HG03558 (cell line): ENCODE measurements at regions not wholly inside any gene's neighbourhood (a gene's known extent, or its start where the extent isn't known, plus 50 kb on each side); places are given as distances from the start of the nearest gene placed in this dataset.
"Not testable (repeated sequence)": the region's sequence is repeated elsewhere in the genome, so short reads cannot be mapped to it uniquely, and the experiment has no call there.

Experiments used
- ATAC-seq: cut with Tn5 transposase; IDR thresholded peaks from one replicate; pipeline ENCODE4 v1.9.1; 2021; ENCODE audit warnings: moderate number of reproducible peaks; ENCODE audit not compliant: unreplicated experiment; ENCODE audit errors: extremely low read depth

DNA sequence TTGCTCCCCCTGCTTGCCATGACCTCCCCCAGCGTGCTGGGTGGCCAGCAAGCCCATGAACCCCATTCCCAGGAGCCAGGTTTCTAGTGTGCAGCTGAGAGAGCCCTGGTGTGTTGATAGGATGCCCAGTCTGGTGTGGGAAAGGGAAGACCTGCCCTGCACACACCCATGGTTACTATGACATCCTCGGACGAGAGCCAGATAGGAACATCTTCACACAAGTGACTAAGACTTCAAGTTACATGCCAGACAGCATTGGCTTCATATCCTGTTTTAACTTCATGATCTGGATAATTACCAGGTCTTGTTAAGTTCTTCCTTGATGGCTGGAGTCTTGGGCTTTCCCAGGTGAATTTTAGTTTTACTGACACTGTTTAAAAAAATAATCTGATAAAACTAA lies 196.6 kb upstream of the EGLN3 start:
- ATAC-seq: no peak

DNA sequence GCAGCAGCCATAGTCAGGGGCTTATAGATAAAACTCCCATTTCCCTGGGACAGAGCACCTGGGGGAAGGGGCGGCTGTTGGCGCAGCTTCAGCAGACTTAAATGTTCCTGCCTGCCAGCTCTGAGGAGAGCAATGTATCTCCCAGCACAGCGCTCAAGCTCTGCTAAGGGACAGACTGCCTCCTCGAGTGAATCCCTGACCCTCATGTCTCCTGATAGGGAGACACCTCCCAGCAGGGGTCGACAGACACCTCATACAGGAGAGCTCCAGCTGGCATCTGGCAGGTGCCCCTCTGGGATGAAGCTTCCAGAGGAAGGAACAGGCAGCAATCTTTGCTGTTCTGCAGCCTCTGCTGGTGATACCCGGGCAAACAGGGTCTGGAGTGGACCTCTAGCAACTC lies 189.3 kb upstream of the EGLN3 start:
- ATAC-seq: not testable (repeated sequence)

DNA sequence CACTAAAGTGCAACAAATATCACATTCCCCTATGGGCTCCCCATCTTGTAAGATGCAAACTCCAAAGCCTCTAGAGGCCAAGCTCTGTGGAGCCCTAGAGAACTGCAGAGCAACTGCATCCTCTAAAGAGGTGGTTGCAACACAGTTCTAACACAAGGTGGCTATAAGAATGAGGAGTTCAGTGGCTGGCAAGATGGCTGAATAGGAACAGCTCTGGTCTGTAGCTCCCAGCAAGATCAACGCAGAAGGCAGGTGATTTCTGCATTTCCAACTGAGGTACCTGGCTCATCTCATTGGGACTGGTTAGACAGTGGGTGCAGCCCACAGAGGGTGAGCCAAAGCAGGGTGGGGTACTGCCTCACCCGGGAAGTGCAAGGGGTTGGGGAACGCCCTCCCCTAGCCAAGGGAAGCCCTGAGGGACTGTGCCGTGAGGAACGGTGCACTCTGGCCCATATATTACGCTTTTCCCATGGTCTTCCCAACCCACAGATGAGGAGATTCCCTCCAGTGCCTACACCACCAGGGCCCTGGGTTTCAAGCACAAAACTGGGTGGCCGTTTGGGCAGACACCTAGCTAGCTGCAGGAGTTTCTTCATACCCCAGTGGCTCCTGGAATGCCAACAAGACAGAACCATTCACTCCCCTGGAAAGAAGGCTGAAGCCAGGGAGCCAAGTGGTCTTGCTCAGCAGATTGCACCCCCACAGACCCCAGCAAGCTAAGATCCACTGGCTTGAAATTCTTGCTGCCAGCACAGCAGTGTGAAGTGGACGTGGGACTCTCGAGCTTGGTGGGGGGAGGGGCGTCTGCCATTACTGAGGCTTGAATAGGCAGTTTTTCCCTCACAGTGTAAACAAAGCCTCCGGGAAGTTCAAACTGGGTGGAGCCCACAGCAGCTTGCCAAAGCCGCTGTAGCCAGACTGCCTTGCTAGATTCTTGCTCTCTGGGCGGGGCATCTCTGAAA lies 188.6 kb upstream of the EGLN3 start:
- not testable (repeated sequence) for ATAC-seq

DNA sequence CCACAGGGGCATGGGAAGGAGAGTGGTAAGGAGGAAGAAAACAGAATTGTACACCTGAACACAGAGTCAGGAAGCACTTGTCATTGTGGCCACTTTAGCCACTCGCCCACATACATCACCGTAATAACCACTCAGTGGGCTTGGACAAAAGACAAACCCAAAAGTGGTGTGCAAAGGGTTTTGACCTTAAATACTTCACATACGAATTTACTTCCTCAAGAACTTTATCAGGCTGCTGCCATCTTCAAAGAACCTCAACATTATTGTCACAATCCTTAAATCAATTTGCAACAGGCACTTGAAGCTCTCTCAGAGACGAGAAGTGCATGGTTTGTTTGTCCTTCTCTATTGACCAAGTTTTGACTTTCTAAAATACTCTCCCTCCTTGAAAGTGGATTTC lies 187.3 kb upstream of the EGLN3 start:
- ATAC-seq: no peak

DNA sequence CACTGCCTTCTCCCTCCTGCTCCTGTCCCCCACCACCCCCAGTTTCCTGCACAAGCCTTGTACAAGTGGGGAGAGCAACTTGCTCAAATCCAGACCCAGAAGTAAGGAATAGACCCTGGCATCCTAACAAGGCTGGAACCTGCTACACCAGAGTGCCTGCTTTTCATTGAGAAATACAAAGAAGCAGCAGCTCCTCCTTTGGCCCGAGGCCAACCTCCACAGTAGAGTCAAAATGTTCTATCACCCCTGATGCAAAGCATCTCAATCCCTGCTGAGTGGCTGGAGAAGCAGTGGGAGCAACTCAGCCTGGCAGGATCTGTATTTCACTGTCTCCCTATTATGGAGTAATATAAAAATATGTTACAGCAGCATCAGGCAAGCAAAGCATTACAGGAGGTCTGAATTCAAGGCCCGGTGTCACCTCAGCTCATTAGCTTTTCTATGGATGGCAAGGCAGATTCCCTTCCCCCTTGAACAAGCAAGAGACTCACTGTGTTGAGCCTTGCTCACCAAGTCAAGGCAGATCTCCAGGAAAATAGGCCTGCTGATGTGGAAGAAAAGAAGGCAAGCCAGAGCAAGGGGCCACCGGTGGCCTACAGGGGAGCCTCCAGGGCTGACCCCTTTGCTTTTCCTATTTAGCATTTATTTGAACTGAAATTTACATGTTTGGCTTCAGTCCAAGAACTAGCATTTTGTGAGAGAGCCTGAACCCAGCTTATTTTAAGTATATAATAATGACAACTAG lies 186.3 kb upstream of the EGLN3 start:
- ATAC-seq: no peak

DNA sequence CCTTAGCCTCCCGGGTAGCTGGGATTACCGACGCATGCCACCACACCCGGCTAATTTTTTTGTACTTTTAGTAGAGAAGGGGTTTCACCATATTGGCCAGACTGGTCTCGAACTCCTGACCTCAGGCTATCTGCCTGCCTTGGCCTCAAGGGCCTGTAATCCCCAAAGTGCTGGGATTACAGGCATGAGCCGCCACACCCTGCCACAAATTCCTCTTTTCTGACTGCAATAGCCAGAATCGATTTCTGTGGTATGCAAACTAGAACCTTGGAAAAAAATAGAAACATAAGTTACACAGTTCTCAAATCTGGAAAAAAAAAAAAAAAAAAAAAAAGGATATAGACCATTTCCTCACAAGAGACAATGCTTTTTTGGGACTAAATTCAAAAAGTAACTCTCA lies 184.6 kb upstream of the EGLN3 start:
- ATAC-seq: no peak

DNA sequence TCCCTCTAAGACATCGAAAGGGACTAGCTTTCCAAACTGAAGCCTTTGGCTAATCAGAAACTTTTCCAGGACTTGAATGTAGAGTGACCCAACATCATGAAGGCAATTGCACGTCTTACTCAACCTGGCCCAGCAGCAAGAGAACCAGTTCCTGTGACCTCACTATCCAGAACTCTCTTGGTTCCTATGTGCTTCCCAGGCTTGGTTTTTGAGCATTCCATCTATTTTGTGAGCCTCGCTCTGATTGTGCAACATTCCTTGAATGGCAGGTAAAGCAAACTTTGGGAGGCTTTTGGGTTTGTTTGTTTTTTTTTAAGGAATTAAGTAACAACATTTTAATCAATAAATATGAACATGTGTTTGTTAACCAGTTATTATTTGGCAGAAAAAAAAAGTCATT lies 183.6 kb upstream of the EGLN3 start:
- no peak for ATAC-seq

GRCh38 chr14:34129927-34130552 lies 179.2 kb upstream of the EGLN3 start:
- no peak for ATAC-seq

GRCh38 chr14:34128665-34129064 lies 177.8 kb upstream of the EGLN3 start:
- ATAC-seq: no peak

DNA sequence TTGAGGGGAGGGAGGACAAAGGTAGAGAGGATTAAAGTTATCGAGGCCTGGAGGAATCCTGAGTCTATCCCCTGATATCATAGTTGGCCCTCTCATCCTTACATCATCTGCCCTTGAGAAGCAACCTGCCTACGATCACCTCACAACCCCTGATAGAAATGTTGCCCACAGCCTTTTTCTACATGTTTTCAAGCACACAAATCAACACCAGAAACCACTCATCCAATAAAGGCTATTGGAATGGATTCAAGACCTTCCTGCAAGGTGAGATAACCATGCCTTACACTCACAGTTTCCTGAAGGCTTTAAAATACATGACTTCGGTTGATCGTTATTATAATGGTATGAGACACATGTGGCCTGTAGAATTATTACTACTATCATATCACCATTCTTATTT lies 175.7 kb upstream of the EGLN3 start:
- ATAC-seq: no peak

- ATAC-seq: no peak
These were observed 173.7 kb upstream of the EGLN3 start for GRCh38 chr14:34124585-34124984.

- ATAC-seq: no peak
These were observed 171.8 kb upstream of the EGLN3 start for GRCh38 chr14:34122650-34123049.

DNA sequence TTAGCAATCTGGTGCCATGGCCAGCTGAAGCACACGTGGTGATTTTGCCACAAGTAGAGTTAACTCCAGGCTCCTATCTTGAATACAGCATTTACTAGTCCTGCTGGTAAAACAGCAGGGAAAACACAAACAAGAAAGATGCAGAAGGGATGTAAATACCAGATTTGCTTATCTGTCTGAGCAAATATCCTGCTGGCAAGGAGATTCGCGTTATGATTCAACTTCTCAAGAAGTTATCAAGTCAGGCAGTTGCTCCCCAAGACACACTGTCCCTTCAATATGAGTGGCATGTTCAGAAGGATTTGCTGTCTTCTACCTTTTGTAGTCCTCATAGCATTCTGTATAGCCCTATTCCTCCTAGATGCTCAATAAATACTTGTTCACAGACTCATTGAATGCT lies 171.2 kb upstream of the EGLN3 start:
- ATAC-seq: no peak

- no peak for ATAC-seq
These were observed 169.5 kb upstream of the EGLN3 start for GRCh38 chr14:34120185-34120977.

DNA sequence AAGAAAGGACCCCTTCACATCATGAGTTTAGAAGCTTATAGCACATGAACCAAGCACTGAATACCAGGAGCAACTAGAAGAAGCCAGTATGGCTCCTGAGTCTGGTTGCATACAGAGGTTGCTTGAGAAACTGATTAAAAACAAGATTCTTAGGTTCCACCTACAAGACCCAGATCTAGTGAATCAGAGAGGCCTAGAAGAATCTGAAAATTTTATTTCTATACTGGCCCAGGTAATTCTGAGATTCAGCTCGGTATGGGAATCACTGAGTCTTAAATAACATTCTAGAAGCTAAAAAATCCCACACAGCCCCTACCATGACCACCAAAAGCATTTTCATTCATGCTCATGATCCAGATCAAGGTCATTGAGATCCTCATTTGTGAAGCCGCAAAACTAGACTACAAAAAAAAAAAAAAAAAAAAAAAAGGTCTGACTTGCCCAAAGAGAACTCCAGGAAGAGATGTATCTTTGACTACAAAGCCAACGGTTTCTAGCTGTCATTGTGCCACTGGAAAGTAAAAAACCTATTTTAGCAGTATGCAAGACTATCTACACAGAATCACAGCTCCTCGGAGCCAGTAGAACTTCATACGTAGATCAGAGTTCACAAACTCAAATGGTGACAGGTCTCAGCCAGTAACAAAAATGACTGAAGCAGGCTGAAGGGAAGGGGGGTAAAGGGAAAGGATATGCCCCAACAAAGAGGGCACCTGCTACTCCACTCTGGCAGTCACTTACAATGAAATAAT lies 168.4 kb upstream of the EGLN3 start:
- no peak for ATAC-seq

GRCh38 chr14:34113991-34114390 lies 163.1 kb upstream of the EGLN3 start:
- ATAC-seq: no peak

DNA sequence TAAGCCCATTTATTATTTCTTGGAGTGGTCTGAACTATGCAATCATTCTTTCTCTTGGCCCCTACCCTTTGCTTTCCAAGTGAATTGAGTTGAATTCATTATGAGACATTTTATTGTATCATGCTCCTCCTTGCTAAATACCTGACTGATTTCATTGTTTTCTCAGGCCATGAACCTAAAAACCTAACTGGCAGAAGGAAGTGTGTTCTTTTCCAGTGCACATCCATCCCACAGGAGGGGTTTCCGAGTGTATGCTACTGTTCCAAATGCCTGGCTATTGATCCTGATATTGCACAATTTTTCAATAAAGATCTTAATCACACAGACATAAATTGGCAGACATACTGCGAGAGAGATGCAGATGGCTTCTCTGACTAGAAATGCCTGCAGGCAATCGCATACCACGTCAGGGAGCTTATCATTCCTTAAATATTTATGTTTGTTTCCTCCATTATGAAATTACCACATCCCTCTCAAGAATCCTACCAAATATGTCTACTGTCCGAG lies 162.2 kb upstream of the EGLN3 start:
- no peak for ATAC-seq

- no peak for ATAC-seq
These were observed 161.1 kb upstream of the EGLN3 start for GRCh38 chr14:34111953-34112352.

DNA sequence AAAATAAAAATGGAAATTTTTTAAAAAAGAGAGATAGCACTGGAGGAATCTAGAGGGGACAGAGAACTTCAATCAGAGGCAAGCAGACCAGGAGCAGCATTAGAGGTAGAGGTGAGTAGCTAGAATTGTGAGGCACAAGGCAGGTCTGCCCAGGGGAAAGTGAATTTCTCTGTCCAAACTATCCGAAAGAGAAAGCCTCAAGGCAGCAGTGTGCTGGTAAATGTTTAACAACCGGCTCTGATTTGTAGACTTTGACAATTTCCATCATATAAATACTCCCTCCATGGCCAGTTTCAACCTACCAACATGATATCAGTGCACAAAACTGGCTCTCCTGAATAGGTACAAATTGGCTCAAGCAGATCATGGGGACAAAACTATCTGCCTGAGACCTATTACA lies 160.6 kb upstream of the EGLN3 start:
- ATAC-seq: no peak
